H1 (cell line): ENCODE measurements at regions not wholly inside any gene's neighbourhood (a gene's known extent, or its start where the extent isn't known, plus 50 kb on each side); places are given as distances from the start of the nearest gene placed in this dataset.

Experiments used
- CTCF ChIA-PET: fragments of 300-600 bp; sonication (Branson Sonifier 250); formaldehyde crosslinking; loops from one replicate; lab custom pipeline; 2021; ENCODE audit not compliant: partially characterized antibody; lab: Charles Lee
- POLR2A ChIA-PET: fragments of 300-600 bp; sonication (Branson Sonifier 250); formaldehyde crosslinking; loops from one replicate; lab custom pipeline; 2021; ENCODE audit warnings: inconsistent platforms; ENCODE audit not compliant: partially characterized antibody; lab: Charles Lee
- DNase-seq, 2 experiments: peaks; one replicate each; pipeline versions ENCODE4 v3.0.0 to v3.0.0-alpha.2; 2010 to 2022; ENCODE audit warnings: low spot score in 2 of 2, low read depth in 1 of 2, mixed read lengths in 1 of 2
- FAIRE-seq: peaks from 2 replicates; lab custom pipeline; 2011; peaks lifted over from hg19 to GRCh38; lab: Jason Lieb, UNC
- H2AFZ ChIP-seq: 2 replicates; pipeline ENCODE4 v1.8.1; 2012; ENCODE audit warnings: low read length, inconsistent platforms
- H2AK5ac ChIP-seq: 2 replicates; pipeline ENCODE4 v1.6.1; 2013; ENCODE audit warnings: low read depth, low read length
- H2BK120ac ChIP-seq: replicated peaks from 2 replicates; pipeline ENCODE3; 2013; ENCODE audit warnings: low read depth, low read length, inconsistent platforms
- H2BK12ac ChIP-seq: 2 replicates; pipeline ENCODE4 v1.6.1; 2013; ENCODE audit warnings: low read depth, low read length
- H2BK15ac ChIP-seq: 2 replicates; pipeline ENCODE4 v1.6.1; 2013; ENCODE audit warnings: low read length
- H2BK20ac ChIP-seq: 2 replicates; pipeline ENCODE4 v1.6.1; 2013; ENCODE audit warnings: low read length
- H2BK5ac ChIP-seq: 2 replicates; pipeline ENCODE4 v1.6.1; 2013; ENCODE audit warnings: low read depth, low read length
- H3K14ac ChIP-seq: 2 replicates; pipeline ENCODE4 v1.6.1; 2013; ENCODE audit warnings: inconsistent platforms; ENCODE audit not compliant: insufficient read length
- H3K18ac ChIP-seq: 2 replicates; pipeline ENCODE4 v1.6.1; 2013; ENCODE audit warnings: low read length; ENCODE audit errors: extremely low read depth
- H3K23ac ChIP-seq: 2 replicates; pipeline ENCODE4 v1.6.1; 2013; ENCODE audit warnings: inconsistent platforms; ENCODE audit not compliant: insufficient read length
- H3K23me2 ChIP-seq: 2 replicates; pipeline ENCODE4 v1.6.1; 2013; ENCODE audit warnings: low read depth, low read length
- H3K27ac ChIP-seq: 2 replicates; pipeline ENCODE4 v1.6.1; 2011; ENCODE audit warnings: low read depth, low read length, inconsistent platforms
- H3K27me3 ChIP-seq, 4 experiments: replicated peaks in 1 of 4; 1 replicate in 1 of 4; 2 replicates in 3 of 4; pipeline versions ENCODE4 v1.6.1 to v1.8.1; 2011 to 2013; ENCODE audit warnings: low read length in 3 of 4, mild to moderate bottlenecking in 3 of 4, inconsistent platforms in 2 of 4, mixed read lengths in 2 of 4, moderate library complexity in 1 of 4; ENCODE audit not compliant: control insufficient read depth in 3 of 4, insufficient read depth in 3 of 4; ENCODE audit errors: extremely low read depth in 1 of 4
- H3K36me3 ChIP-seq, 4 experiments: 2 replicates each; pipeline versions ENCODE4 v1.6.1 to v1.8.1; 2011 to 2013; ENCODE audit warnings: mild to moderate bottlenecking in 4 of 4, low read length in 3 of 4, moderate library complexity in 2 of 4, control low read depth in 1 of 4, inconsistent platforms in 1 of 4; ENCODE audit not compliant: insufficient read depth in 4 of 4, control insufficient read depth in 2 of 4
- H3K4ac ChIP-seq: replicated peaks from 2 replicates; pipeline ENCODE3; 2013; ENCODE audit warnings: low read length, low read depth, mixed read lengths, inconsistent platforms; ENCODE audit not compliant: insufficient read length
- H3K4me1 ChIP-seq, 4 experiments: replicated peaks in 1 of 4; 1 replicate in 1 of 4; 2 replicates in 3 of 4; pipeline versions ENCODE4 v1.6.1 to v1.8.1; 2011 to 2013; ENCODE audit warnings: low read length in 3 of 4, inconsistent platforms in 2 of 4, mixed read lengths in 1 of 4; ENCODE audit not compliant: insufficient read depth in 4 of 4, control insufficient read depth in 3 of 4
- H3K4me2 ChIP-seq, 2 experiments: 2 replicates each; pipeline versions ENCODE4 v1.6.1 to v1.8.1; 2011 to 2013; ENCODE audit warnings: low read depth in 2 of 2, low read length in 2 of 2, control low read depth in 1 of 2, inconsistent platforms in 1 of 2, mild to moderate bottlenecking in 1 of 2; ENCODE audit not compliant: insufficient read depth in 1 of 2
- H3K4me3 ChIP-seq, 4 experiments: fragments of 200-600, 300-600 bp in 1 of 4; sonication (generic), shearing (Covaris generic), sonication (Bioruptor Twin) in 1 of 4; 2 replicates each; pipeline versions ENCODE4 v1.5.1 to v1.8.1; 2011 to 2016; ENCODE audit warnings: low read length in 4 of 4, low read depth in 3 of 4, control low read depth in 2 of 4, inconsistent platforms in 2 of 4, mild to moderate bottlenecking in 2 of 4, mixed read lengths in 1 of 4, moderate library complexity in 1 of 4; ENCODE audit not compliant: insufficient read depth in 2 of 4; ENCODE audit errors: extremely low read depth in 1 of 4
- H3K56ac ChIP-seq: replicated peaks from 2 replicates; pipeline ENCODE3; 2013; ENCODE audit warnings: low read depth, mild to moderate bottlenecking, mixed read lengths, low read length, inconsistent platforms; ENCODE audit not compliant: insufficient read length
- H3K79me1 ChIP-seq: 2 replicates; pipeline ENCODE4 v1.6.1; 2013; ENCODE audit warnings: low read depth, low read length, control low read depth
- H3K79me2 ChIP-seq, 2 experiments: 2 replicates each; pipeline versions ENCODE4 v1.6.1 to v1.8.1; 2012 to 2013; ENCODE audit warnings: low read length in 2 of 2, mild to moderate bottlenecking in 2 of 2, inconsistent platforms in 1 of 2; ENCODE audit not compliant: insufficient read depth in 2 of 2, control insufficient read depth in 1 of 2
- H3K9ac ChIP-seq, 4 experiments: replicated peaks in 1 of 4; 1 replicate in 1 of 4; 2 replicates in 3 of 4; pipeline versions ENCODE4 v1.6.1 to v1.8.1; 2011 to 2013; ENCODE audit warnings: low read depth in 3 of 4, low read length in 3 of 4, control low read depth in 2 of 4, mild to moderate bottlenecking in 2 of 4, moderate library complexity in 2 of 4, inconsistent platforms in 1 of 4; ENCODE audit errors: extremely low read depth in 1 of 4
- H3K9me3 ChIP-seq, 2 experiments: 2 replicates each; pipeline versions ENCODE4 v1.6.1 to v1.8.1; 2012 to 2013; ENCODE audit warnings: mild to moderate bottlenecking in 2 of 2, moderate library complexity in 2 of 2, control low read depth in 1 of 2, inconsistent platforms in 1 of 2, low read depth in 1 of 2, low read length in 1 of 2, mixed read lengths in 1 of 2; ENCODE audit not compliant: insufficient read depth in 2 of 2
- H4K20me1 ChIP-seq, 2 experiments: replicated peaks in 1 of 2; 2 replicates each; pipeline versions ENCODE3 to v1.8.1; 2011 to 2013; ENCODE audit warnings: inconsistent platforms in 2 of 2, low read length in 2 of 2, mild to moderate bottlenecking in 1 of 2; ENCODE audit not compliant: insufficient read depth in 2 of 2, control insufficient read depth in 1 of 2
- H4K5ac ChIP-seq: 2 replicates; pipeline ENCODE4 v1.6.1; 2013; ENCODE audit warnings: low read length, low read depth, mixed read lengths, inconsistent platforms; ENCODE audit not compliant: insufficient read length
- H4K8ac ChIP-seq: 2 replicates; pipeline ENCODE4 v1.8.0; 2013; ENCODE audit warnings: mild to moderate bottlenecking, moderate library complexity, low read length, inconsistent platforms; ENCODE audit not compliant: insufficient read depth; ENCODE audit errors: extremely low read depth
- H4K91ac ChIP-seq: replicated peaks from 2 replicates; pipeline ENCODE3; 2013; ENCODE audit warnings: low read length, mixed read lengths, inconsistent platforms; ENCODE audit not compliant: insufficient read length
- EP300 ChIP-seq, 2 experiments: IDR thresholded peaks; 1 replicate in 1 of 2; 2 replicates in 1 of 2; pipeline ENCODE4 v1.6.1; 2011 to 2012; ENCODE audit warnings: low read depth in 2 of 2, low read length in 2 of 2, mild to moderate bottlenecking in 2 of 2, borderline replicate concordance in 1 of 2, inconsistent platforms in 1 of 2, moderate library complexity in 1 of 2
- GTF2F1 ChIP-seq: IDR thresholded peaks from 2 replicates; pipeline ENCODE4 v1.6.1; 2012; ENCODE audit warnings: low read depth, low read length, improper control_type of control experiment, borderline replicate concordance
- MAFK ChIP-seq: IDR thresholded peaks from 2 replicates; pipeline ENCODE4 v1.6.1; 2012; ENCODE audit warnings: low read depth, mild to moderate bottlenecking, improper control_type of control experiment, low read length
- POLR2AphosphoS5 ChIP-seq: IDR thresholded peaks from 2 replicates; pipeline ENCODE4 v1.6.1; 2011; ENCODE audit warnings: low read depth, low read length
- SAP30 ChIP-seq: fragments of 300-600 bp; sonication (generic); IDR thresholded peaks from 2 replicates; pipeline ENCODE4 v1.7.1; 2012; ENCODE audit warnings: low read length, moderate library complexity, mild to moderate bottlenecking, inconsistent platforms; ENCODE audit not compliant: insufficient read depth, insufficient replicate concordance
- SP4 ChIP-seq: IDR thresholded peaks from 2 replicates; pipeline ENCODE4 v1.6.1; 2012; ENCODE audit warnings: low read length, inconsistent platforms
- ZNF274 ChIP-seq: IDR thresholded peaks from 2 replicates; pipeline ENCODE4 v1.7.0; 2012; ENCODE audit warnings: low read length, borderline replicate concordance; ENCODE audit errors: extremely low read depth
- WGBS, 2 experiments: shearing (Covaris generic) in 1 of 2; methylation state at CpG; one replicate each; pipeline versions ENCODE4 v1.1.6 to v1.1.7; 2013 to 2015; ENCODE audit warnings: low lambda C conversion rate in 2 of 2, mixed read lengths in 2 of 2, inconsistent platforms in 1 of 2, low coverage in 1 of 2, missing lambda C conversion rate in 1 of 2; ENCODE audit not compliant: insufficient replicate concordance in 2 of 2, insufficient coverage in 1 of 2, insufficient read length in 1 of 2; ENCODE audit errors: extremely low coverage in 1 of 2, missing lambda C conversion rate in 1 of 2; 5-methylcytosine and 5-hydroxymethylcytosine counted together
- TF ChIP-seq, protein P1 (sequence below): IDR thresholded peaks from 2 replicates; pipeline ENCODE4 v1.6.1; 2012; ENCODE audit warnings: inconsistent platforms
- TF ChIP-seq, protein P2 (sequence below), 3 experiments: IDR thresholded peaks; 1 replicate in 2 of 3; 2 replicates in 1 of 3; pipeline versions ENCODE4 v1.5.1 to v1.6.1; 2011; ENCODE audit warnings: low read length in 3 of 3, mild to moderate bottlenecking in 3 of 3, inconsistent platforms in 2 of 3, low read depth in 1 of 3, moderate library complexity in 1 of 3; ENCODE audit not compliant: insufficient read depth in 1 of 3; ENCODE audit errors: control extremely low read depth in 1 of 3
- TF ChIP-seq, protein P3 (sequence below): IDR thresholded peaks from 2 replicates; pipeline ENCODE4 v1.6.1; 2011; ENCODE audit warnings: low read length, improper control_type of control experiment

DNA sequence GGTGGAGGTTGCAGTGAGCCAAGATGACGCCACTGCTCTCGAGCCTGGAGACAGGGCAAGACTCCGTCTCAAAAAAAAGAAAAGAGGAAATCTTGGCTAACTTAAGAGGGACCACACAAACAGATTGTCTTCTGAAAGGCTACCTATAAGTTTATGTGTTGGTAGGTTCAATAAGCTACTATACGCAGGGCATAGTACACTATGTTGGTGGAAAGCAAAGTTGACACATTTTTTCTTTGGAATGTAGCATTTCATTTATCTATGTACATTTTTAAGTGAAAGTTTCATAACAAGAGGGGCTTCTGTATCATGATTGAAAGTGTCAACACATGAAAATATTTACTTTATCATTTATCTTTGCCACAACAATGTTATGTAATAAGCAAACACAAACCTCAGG, 752.6 kb upstream of the ACVR2A start:
- Histone ChIP-seq H2BK120ac (no peak overlapping the region), H3K23ac (no peak overlapping the region), H3K14ac (no peak overlapping the region), H4K5ac (no peak overlapping the region), H3K27ac (no peak overlapping the region), H3K23me2 (no peaks in the 10 kb centered on the region), H2BK15ac (no peak overlapping the region), H3K9me3 (no peaks in the 10 kb centered on the region), H2BK12ac (no peak overlapping the region), H2AK5ac (no peak overlapping the region), H3K9ac (no peak overlapping the region), H3K79me2 (no peaks in the 10 kb centered on the region), H4K20me1 (no peaks in the 10 kb centered on the region), H3K4me3 (no peak overlapping the region), H3K4me1 (peaks cover 0 to 8% (median 2%) of the 10 kb centered on the region in 4 experiments; a peak in 3 of 7 replicates), H4K91ac (no peak overlapping the region), H3K4me2 (no peak overlapping the region), H3K36me3 (no peaks in the 10 kb centered on the region), H2AFZ (no peak overlapping the region), H3K27me3 (peaks cover 0 to 7% (median 3%) of the 10 kb centered on the region in 4 experiments; a peak in 4 of 7 replicates), H4K8ac (no peak overlapping the region), H3K56ac (no peak overlapping the region), H3K18ac (no peak overlapping the region), H2BK20ac (no peak overlapping the region), H3K79me1 (no peaks in the 10 kb centered on the region), H3K4ac (no peak overlapping the region), H2BK5ac (no peak overlapping the region)
- ChIA-PET POLR2A (no interaction called here), CTCF (interaction anchor here (0.7 to 4.6 kb wide), 2 partner anchors 9 to 48 kb away, joined by 3 to 25 read pairs; no protein-coding TSS in a partner anchor)
- DNase-seq (no peak), FAIRE-seq (no peak)
- WGBS, 2 experiments: 100% methylated on average over 3 of the region's 4 CpGs; no CpG with 5 or more reads in 1 of the 2 experiments
- TF ChIP-seq, protein P1, sequence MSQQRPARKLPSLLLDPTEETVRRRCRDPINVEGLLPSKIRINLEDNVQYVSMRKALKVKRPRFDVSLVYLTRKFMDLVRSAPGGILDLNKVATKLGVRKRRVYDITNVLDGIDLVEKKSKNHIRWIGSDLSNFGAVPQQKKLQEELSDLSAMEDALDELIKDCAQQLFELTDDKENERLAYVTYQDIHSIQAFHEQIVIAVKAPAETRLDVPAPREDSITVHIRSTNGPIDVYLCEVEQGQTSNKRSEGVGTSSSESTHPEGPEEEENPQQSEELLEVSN: no peak
- TF ChIP-seq, protein P2, sequence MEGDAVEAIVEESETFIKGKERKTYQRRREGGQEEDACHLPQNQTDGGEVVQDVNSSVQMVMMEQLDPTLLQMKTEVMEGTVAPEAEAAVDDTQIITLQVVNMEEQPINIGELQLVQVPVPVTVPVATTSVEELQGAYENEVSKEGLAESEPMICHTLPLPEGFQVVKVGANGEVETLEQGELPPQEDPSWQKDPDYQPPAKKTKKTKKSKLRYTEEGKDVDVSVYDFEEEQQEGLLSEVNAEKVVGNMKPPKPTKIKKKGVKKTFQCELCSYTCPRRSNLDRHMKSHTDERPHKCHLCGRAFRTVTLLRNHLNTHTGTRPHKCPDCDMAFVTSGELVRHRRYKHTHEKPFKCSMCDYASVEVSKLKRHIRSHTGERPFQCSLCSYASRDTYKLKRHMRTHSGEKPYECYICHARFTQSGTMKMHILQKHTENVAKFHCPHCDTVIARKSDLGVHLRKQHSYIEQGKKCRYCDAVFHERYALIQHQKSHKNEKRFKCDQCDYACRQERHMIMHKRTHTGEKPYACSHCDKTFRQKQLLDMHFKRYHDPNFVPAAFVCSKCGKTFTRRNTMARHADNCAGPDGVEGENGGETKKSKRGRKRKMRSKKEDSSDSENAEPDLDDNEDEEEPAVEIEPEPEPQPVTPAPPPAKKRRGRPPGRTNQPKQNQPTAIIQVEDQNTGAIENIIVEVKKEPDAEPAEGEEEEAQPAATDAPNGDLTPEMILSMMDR (IDR thresholded peaks at IDR 0.05; ENCODE audit: control extremely low read depth in 1 of 3, insufficient read depth in 1 of 3, low read depth in 1 of 3, low read length in 3 of 3): no peak
- TF ChIP-seq MAFK (no peak), GTF2F1 (no peak), SAP30 (no peak), ZNF274 (no peak), EP300 (IDR thresholded peaks at IDR 0.05; ENCODE audit: borderline replicate concordance in 1 of 2, low read depth in 2 of 2, low read length in 2 of 2) (no peak), SP4 (no peak), POLR2AphosphoS5 (no peak)
- TF ChIP-seq, protein P3, sequence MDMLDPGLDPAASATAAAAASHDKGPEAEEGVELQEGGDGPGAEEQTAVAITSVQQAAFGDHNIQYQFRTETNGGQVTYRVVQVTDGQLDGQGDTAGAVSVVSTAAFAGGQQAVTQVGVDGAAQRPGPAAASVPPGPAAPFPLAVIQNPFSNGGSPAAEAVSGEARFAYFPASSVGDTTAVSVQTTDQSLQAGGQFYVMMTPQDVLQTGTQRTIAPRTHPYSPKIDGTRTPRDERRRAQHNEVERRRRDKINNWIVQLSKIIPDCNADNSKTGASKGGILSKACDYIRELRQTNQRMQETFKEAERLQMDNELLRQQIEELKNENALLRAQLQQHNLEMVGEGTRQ: no peak
